ENCODE measurements at regions not wholly inside any gene's neighbourhood (a gene's known extent, or its start where the extent isn't known, plus 50 kb on each side); places are given as distances from the start of the nearest gene placed in this dataset.

DNA sequence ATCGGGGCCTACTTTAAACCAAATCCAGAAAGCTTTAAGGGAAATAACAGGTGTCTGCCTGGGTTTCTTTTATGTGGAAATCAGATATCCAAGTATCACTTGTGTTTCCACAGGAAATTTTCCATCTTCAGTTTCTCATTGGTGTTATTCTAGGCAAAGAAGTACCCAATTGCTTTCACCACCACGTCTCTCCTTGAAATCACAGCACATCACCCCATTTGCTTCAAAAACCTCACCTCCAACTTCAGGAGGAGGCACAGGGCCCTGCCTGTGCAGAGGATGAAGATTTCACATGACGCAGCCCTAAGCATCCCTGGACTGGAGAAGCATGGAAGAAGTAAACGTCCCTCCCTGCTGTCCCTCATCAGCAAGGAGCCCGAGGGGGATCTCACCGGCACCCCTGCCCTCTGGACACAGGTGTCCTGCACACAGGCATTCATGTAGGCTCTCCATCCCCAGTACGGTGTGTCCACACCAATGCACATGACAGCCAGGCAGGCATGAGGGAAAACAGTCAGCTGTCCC lies 182.3 kb downstream of the TBXT start:
- TF ChIP-seq, protein P1, sequence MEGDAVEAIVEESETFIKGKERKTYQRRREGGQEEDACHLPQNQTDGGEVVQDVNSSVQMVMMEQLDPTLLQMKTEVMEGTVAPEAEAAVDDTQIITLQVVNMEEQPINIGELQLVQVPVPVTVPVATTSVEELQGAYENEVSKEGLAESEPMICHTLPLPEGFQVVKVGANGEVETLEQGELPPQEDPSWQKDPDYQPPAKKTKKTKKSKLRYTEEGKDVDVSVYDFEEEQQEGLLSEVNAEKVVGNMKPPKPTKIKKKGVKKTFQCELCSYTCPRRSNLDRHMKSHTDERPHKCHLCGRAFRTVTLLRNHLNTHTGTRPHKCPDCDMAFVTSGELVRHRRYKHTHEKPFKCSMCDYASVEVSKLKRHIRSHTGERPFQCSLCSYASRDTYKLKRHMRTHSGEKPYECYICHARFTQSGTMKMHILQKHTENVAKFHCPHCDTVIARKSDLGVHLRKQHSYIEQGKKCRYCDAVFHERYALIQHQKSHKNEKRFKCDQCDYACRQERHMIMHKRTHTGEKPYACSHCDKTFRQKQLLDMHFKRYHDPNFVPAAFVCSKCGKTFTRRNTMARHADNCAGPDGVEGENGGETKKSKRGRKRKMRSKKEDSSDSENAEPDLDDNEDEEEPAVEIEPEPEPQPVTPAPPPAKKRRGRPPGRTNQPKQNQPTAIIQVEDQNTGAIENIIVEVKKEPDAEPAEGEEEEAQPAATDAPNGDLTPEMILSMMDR (conservative IDR thresholded peaks at IDR 0.05), result no peak
- TF ChIP-seq ZFX (IDR thresholded peaks at IDR 0.05), result no peak
